H9 (cell line): ENCODE measurements at regions not wholly inside any gene's neighbourhood (a gene's known extent, or its start where the extent isn't known, plus 50 kb on each side); places are given as distances from the start of the nearest gene placed in this dataset.

ENCODE experiments used
- DNase-seq: peaks from one replicate; pipeline ENCODE4 v3.0.0-alpha.2; 2017
- H2AFZ ChIP-seq: one replicate; pipeline ENCODE4 v1.6.1; 2013; ENCODE audit warnings: mild to moderate bottlenecking, low read length, control low read depth, moderate library complexity
- H2AK5ac ChIP-seq: 2 replicates; pipeline ENCODE4 v1.6.1; 2013; ENCODE audit warnings: low read length, control low read depth, mixed read lengths; ENCODE audit not compliant: insufficient read length
- H2BK120ac ChIP-seq: one replicate; pipeline ENCODE4 v1.6.1; 2013; ENCODE audit warnings: low read depth, mild to moderate bottlenecking, low read length, control low read depth, inconsistent platforms; ENCODE audit not compliant: poor library complexity, severe bottlenecking
- H2BK12ac ChIP-seq: 2 replicates; pipeline ENCODE4 v1.6.1; 2013; ENCODE audit warnings: low read length, control low read depth, mixed read lengths, low read depth; ENCODE audit not compliant: insufficient read length
- H2BK15ac ChIP-seq: 2 replicates; pipeline ENCODE4 v1.6.1; 2013; ENCODE audit warnings: low read depth, low read length, control low read depth
- H2BK20ac ChIP-seq: one replicate; pipeline ENCODE4 v1.6.1; 2013; ENCODE audit warnings: low read depth, mild to moderate bottlenecking, low read length, control low read depth, inconsistent platforms; ENCODE audit not compliant: poor library complexity, severe bottlenecking
- H2BK5ac ChIP-seq: 2 replicates; pipeline ENCODE4 v1.6.1; 2013; ENCODE audit warnings: low read length, control low read depth, mixed read lengths; ENCODE audit not compliant: insufficient read length
- H3K14ac ChIP-seq: 2 replicates; pipeline ENCODE4 v1.6.1; 2013; ENCODE audit warnings: low read length, control low read depth; ENCODE audit not compliant: insufficient read depth
- H3K18ac ChIP-seq: 2 replicates; pipeline ENCODE4 v1.6.1; 2013; ENCODE audit warnings: low read depth, mild to moderate bottlenecking, mixed read lengths, low read length, control low read depth; ENCODE audit not compliant: insufficient read length
- H3K23ac ChIP-seq: 2 replicates; pipeline ENCODE4 v1.6.1; 2013; ENCODE audit warnings: low read length, control low read depth, mixed read lengths, low read depth; ENCODE audit not compliant: insufficient read length
- H3K23me2 ChIP-seq: 2 replicates; pipeline ENCODE4 v1.6.1; 2013; ENCODE audit warnings: low read depth, mild to moderate bottlenecking, mixed read lengths, low read length, control low read depth; ENCODE audit not compliant: insufficient read length, poor library complexity, severe bottlenecking
- H3K27ac ChIP-seq: 2 replicates; pipeline ENCODE4 v1.5.1; 2013; ENCODE audit warnings: low read length, control low read depth, mixed read lengths, low read depth; ENCODE audit not compliant: insufficient read length
- H3K27me3 ChIP-seq: 2 replicates; pipeline ENCODE4 v1.6.1; 2013; ENCODE audit warnings: low read length, control low read depth, inconsistent platforms; ENCODE audit not compliant: insufficient read depth
- H3K4ac ChIP-seq: 2 replicates; pipeline ENCODE4 v1.6.1; 2013; ENCODE audit warnings: low read depth, mild to moderate bottlenecking, control low read depth, inconsistent platforms, low read length, moderate library complexity
- H3K4me1 ChIP-seq: 2 replicates; pipeline ENCODE4 v1.6.1; 2013; ENCODE audit warnings: low read length, control low read depth, inconsistent platforms; ENCODE audit not compliant: insufficient read depth
- H3K4me2 ChIP-seq: 2 replicates; pipeline ENCODE4 v1.6.1; 2013; ENCODE audit warnings: low read length, control low read depth, mixed read lengths; ENCODE audit not compliant: insufficient read length, insufficient read depth
- H3K56ac ChIP-seq: 2 replicates; pipeline ENCODE4 v1.6.1; 2013; ENCODE audit warnings: low read depth, mild to moderate bottlenecking, mixed read lengths, low read length, control low read depth; ENCODE audit not compliant: insufficient read length
- H3K79me1 ChIP-seq: 2 replicates; pipeline ENCODE4 v1.6.1; 2013; ENCODE audit warnings: low read depth, mild to moderate bottlenecking, moderate library complexity, low read length, control low read depth, inconsistent platforms; ENCODE audit not compliant: insufficient read depth, poor library complexity, severe bottlenecking
- H3K79me2 ChIP-seq: 2 replicates; pipeline ENCODE4 v1.6.1; 2013; ENCODE audit warnings: low read length, control low read depth, inconsistent platforms; ENCODE audit not compliant: insufficient read depth
- H3K9ac ChIP-seq: 2 replicates; pipeline ENCODE4 v1.6.1; 2013; ENCODE audit warnings: low read length, control low read depth, mixed read lengths; ENCODE audit not compliant: insufficient read length; ENCODE audit errors: extremely low read depth
- H3K9me3 ChIP-seq: one replicate; pipeline ENCODE4 v1.6.1; 2013; ENCODE audit warnings: low read depth, low read length, inconsistent platforms; ENCODE audit not compliant: control insufficient read depth
- H3T11ph ChIP-seq: one replicate; pipeline ENCODE4 v1.6.1; 2013; ENCODE audit warnings: mild to moderate bottlenecking, low read length, control low read depth, inconsistent platforms
- H4K20me1 ChIP-seq: one replicate; pipeline ENCODE4 v1.6.1; 2013; ENCODE audit not compliant: control insufficient read depth, insufficient read length, insufficient read depth
- H4K5ac ChIP-seq: 2 replicates; pipeline ENCODE4 v1.6.1; 2013; ENCODE audit warnings: low read depth, mild to moderate bottlenecking, mixed read lengths, low read length, control low read depth; ENCODE audit not compliant: insufficient read length
- H4K8ac ChIP-seq: replicated peaks from 2 replicates; pipeline ENCODE4 v1.6.1; 2013; ENCODE audit warnings: low read length, control low read depth, mixed read lengths, low read depth; ENCODE audit not compliant: insufficient read length
- H4K91ac ChIP-seq: 2 replicates; pipeline ENCODE4 v1.6.1; 2013; ENCODE audit warnings: low read depth, mild to moderate bottlenecking, moderate library complexity, mixed read lengths, low read length, control low read depth; ENCODE audit not compliant: insufficient read length
- H3K27ac Mint-ChIP-seq, 3 experiments: 2 replicates in 2 of 3; 3 replicates in 1 of 3; pipeline ENCODE4 v1.8.0; 2020 to 2021; ENCODE audit warnings: mixed read lengths in 3 of 3, mild to moderate bottlenecking in 1 of 3, moderate library complexity in 1 of 3
- H3K27me3 Mint-ChIP-seq: 2 replicates; pipeline ENCODE4 v1.8.0; 2021; ENCODE audit warnings: low read depth, mild to moderate bottlenecking, moderate library complexity, mixed read lengths
- H3K36me3 Mint-ChIP-seq, 3 experiments: 2 replicates in 2 of 3; 3 replicates in 1 of 3; pipeline ENCODE4 v1.8.0; 2020 to 2021; ENCODE audit warnings: low read depth in 3 of 3, mixed read lengths in 3 of 3; ENCODE audit not compliant: insufficient read depth in 1 of 3
- H3K4me1 Mint-ChIP-seq, 2 experiments: 2 replicates each; pipeline ENCODE4 v1.8.0; 2020; ENCODE audit warnings: mixed read lengths in 2 of 2
- H3K4me3 Mint-ChIP-seq, 2 experiments: 2 replicates in 1 of 2; 3 replicates in 1 of 2; pipeline ENCODE4 v1.8.0; 2020 to 2021; ENCODE audit warnings: mild to moderate bottlenecking in 2 of 2, mixed read lengths in 2 of 2, moderate library complexity in 1 of 2
- H3K9me3 Mint-ChIP-seq, 2 experiments: 2 replicates in 1 of 2; 3 replicates in 1 of 2; pipeline ENCODE4 v1.8.0; 2020; ENCODE audit warnings: mild to moderate bottlenecking in 2 of 2, mixed read lengths in 2 of 2, moderate library complexity in 1 of 2
- WGBS: extraction: QIAGEN DNeasy Blood & Tissue Kit; methylation state at CpG from one replicate; pipeline ENCODE4 v1.1.7; 2013; ENCODE audit warnings: missing lambda C conversion rate, low lambda C conversion rate, mixed read lengths; ENCODE audit not compliant: insufficient read length; ENCODE audit errors: extremely low coverage; 5-methylcytosine and 5-hydroxymethylcytosine counted together
- TF ChIP-seq, protein P1 (sequence below): fragments of 200-600 bp; sonication (generic); conservative IDR thresholded peaks from 3 replicates; pipeline ENCODE4 v1.8.0; 2021; ENCODE audit warnings: antibody characterized with exemption, mild to moderate bottlenecking

DNA sequence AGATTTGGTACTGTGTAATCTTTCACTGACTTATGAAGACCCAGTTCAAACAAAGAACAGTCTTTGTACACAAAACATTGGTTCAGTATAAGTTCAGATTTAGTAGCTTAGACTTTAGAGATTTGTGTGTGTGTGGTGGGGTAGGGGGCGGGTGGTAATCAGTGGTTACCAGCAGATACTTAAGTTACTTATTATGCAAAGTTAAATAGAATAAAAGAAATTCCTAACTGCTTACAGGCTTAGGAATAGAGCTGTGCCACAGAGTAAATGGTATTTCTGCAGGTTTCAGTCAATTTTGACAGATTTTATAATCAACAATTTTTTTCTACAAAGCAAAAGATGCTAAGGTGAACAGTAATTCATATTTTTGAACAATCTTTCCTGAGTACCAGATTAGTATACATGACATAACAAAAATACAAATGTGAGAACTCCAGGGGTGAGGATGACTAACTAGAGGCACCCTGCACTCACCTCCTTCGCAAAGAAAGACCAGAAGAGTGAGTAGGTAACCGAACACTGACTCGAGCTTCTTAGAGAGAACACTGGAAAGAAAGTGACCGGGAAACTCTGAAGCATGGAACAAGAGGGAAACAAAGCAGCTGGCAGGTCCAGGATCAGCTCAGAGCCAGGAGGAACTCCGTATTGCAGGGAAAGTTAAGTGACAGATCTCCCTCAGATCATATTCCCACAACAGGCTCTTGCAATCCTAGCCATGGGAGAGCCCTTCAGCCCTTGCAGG, 560.6 kb downstream of the COL12A1 start:
- Histone ChIP-seq H3K27me3 (no peaks in the 10 kb centered on the region), H3K79me1 (no peaks in the 10 kb centered on the region), H3K23ac (no peak overlapping the region), H2BK20ac (no peak overlapping the region), H3K4me2 (no peak overlapping the region), H2AFZ (no peak overlapping the region), H2BK15ac (no peak overlapping the region), H3K14ac (peak overlapping the region; percentile 1; the same call in 1 of the 2 replicates), H3K79me2 (no peaks in the 10 kb centered on the region), H2AK5ac (no peak overlapping the region), H3K9ac (no peak overlapping the region), H2BK120ac (no peak overlapping the region), H3K18ac (peak overlapping the region; percentile 0), H3K9me3 (no peaks in the 10 kb centered on the region), H4K8ac (no peak overlapping the region), H2BK12ac (no peak overlapping the region), H2BK5ac (no peak overlapping the region), H3K4me1 (0 out of 2 replicates have a peak, but pooled peaks cover 3% of the 10 kb centered on the region), H4K91ac (no peak overlapping the region), H3K23me2 (no peaks in the 10 kb centered on the region), H4K20me1 (no peaks in the 10 kb centered on the region), H3T11ph (no peak overlapping the region), H3K27ac (no peak overlapping the region), H3K4ac (no peak overlapping the region), H3K56ac (no peak overlapping the region), H4K5ac (no peak overlapping the region)
- Mint-ChIP-seq H3K4me1 (peaks cover 12 to 14% of the 10 kb centered on the region in 2 experiments), H3K4me3 (no peak overlapping the region; a peak in 1 of 5 replicates), H3K9me3 (0 out of 5 replicates have a peak, but pooled peaks cover 0 to 1% of the 10 kb centered on the region in 2 experiments), H3K27ac (peak overlapping the region; percentile 54 to 88 (median 69)), H3K27me3 (no peaks in the 10 kb centered on the region; the same call in 1 of the 2 replicates), H3K36me3 (0 out of 7 replicates have a peak, but pooled peaks cover 0 to 4% (median 0%) of the 10 kb centered on the region in 3 experiments)
- no CpG with 5 or more reads among the region's 6 CpGs for WGBS
- TF ChIP-seq, protein P1, sequence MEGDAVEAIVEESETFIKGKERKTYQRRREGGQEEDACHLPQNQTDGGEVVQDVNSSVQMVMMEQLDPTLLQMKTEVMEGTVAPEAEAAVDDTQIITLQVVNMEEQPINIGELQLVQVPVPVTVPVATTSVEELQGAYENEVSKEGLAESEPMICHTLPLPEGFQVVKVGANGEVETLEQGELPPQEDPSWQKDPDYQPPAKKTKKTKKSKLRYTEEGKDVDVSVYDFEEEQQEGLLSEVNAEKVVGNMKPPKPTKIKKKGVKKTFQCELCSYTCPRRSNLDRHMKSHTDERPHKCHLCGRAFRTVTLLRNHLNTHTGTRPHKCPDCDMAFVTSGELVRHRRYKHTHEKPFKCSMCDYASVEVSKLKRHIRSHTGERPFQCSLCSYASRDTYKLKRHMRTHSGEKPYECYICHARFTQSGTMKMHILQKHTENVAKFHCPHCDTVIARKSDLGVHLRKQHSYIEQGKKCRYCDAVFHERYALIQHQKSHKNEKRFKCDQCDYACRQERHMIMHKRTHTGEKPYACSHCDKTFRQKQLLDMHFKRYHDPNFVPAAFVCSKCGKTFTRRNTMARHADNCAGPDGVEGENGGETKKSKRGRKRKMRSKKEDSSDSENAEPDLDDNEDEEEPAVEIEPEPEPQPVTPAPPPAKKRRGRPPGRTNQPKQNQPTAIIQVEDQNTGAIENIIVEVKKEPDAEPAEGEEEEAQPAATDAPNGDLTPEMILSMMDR, result no peak
- no peak for DNase-seq
